Keratinocyte (primary cell): ENCODE measurements at regions not wholly inside any gene's neighbourhood (a gene's known extent, or its start where the extent isn't known, plus 50 kb on each side); places are given as distances from the start of the nearest gene placed in this dataset.

Experiments
- DNase-seq: peaks from one replicate; pipeline ENCODE4 v3.0.0-alpha.2; 2011; ENCODE audit warnings: low read depth, missing footprints, low spot score
- FAIRE-seq: peaks from 2 replicates; lab custom pipeline; 2011; peaks lifted over from hg19 to GRCh38; lab: Jason Lieb, UNC
- H2AFZ ChIP-seq: 2 replicates; pipeline ENCODE4 v1.6.0; 2012; ENCODE audit warnings: low read length, control low read depth, inconsistent platforms; ENCODE audit not compliant: control insufficient read depth
- H3K27ac ChIP-seq: 2 replicates; pipeline ENCODE4 v1.5.1; 2011; ENCODE audit warnings: low read length; ENCODE audit not compliant: control insufficient read depth, insufficient read depth
- H3K27me3 ChIP-seq: 3 replicates; pipeline ENCODE4 v1.6.0; 2011; ENCODE audit warnings: low read length; ENCODE audit not compliant: control insufficient read depth, insufficient read depth; ENCODE audit errors: extremely low read depth
- H3K36me3 ChIP-seq, 2 experiments: 2 replicates in 1 of 2; 3 replicates in 1 of 2; pipeline ENCODE4 v1.5.1; 2011; ENCODE audit warnings: low read length in 2 of 2, mild to moderate bottlenecking in 1 of 2; ENCODE audit not compliant: control insufficient read depth in 2 of 2, insufficient read depth in 2 of 2; ENCODE audit errors: extremely low read depth in 1 of 2
- H3K4me1 ChIP-seq: 3 replicates; pipeline ENCODE4 v1.5.1; 2011; ENCODE audit warnings: low read length; ENCODE audit not compliant: control insufficient read depth, insufficient read depth; ENCODE audit errors: extremely low read depth
- H3K4me2 ChIP-seq: 3 replicates; pipeline ENCODE4 v1.6.0; 2011; ENCODE audit warnings: low read depth, low read length; ENCODE audit not compliant: control insufficient read depth, insufficient read depth; ENCODE audit errors: extremely low read depth
- H3K4me3 ChIP-seq, 3 experiments: fragments of 200-600 bp in 1 of 3; sonication (generic) in 1 of 3; 2 replicates in 2 of 3; 3 replicates in 1 of 3; pipeline ENCODE4 v1.5.1; 2011 to 2016; ENCODE audit warnings: low read length in 3 of 3, mild to moderate bottlenecking in 3 of 3, control low read depth in 2 of 3, inconsistent platforms in 1 of 3, low read depth in 1 of 3, mixed read lengths in 1 of 3, mixed run types in 1 of 3, moderate library complexity in 1 of 3; ENCODE audit not compliant: control insufficient read depth in 2 of 3, insufficient read depth in 2 of 3; ENCODE audit errors: extremely low read depth in 1 of 3
- H3K79me2 ChIP-seq: 2 replicates; pipeline ENCODE4 v1.6.0; 2012; ENCODE audit warnings: low read length; ENCODE audit not compliant: control insufficient read depth, insufficient read depth
- H3K9ac ChIP-seq: 3 replicates; pipeline ENCODE4 v1.6.0; 2011; ENCODE audit warnings: low read length; ENCODE audit not compliant: control insufficient read depth, insufficient read depth; ENCODE audit errors: extremely low read depth
- H3K9me1 ChIP-seq: 3 replicates; pipeline ENCODE4 v1.6.0; 2011; ENCODE audit warnings: low read length; ENCODE audit not compliant: control insufficient read depth, insufficient read depth; ENCODE audit errors: extremely low read depth
- H3K9me3 ChIP-seq: 2 replicates; pipeline ENCODE4 v1.5.1; 2012; ENCODE audit warnings: low read depth, low read length; ENCODE audit not compliant: control insufficient read depth
- H4K20me1 ChIP-seq: 3 replicates; pipeline ENCODE4 v1.6.0; 2011; ENCODE audit warnings: low read length; ENCODE audit not compliant: control insufficient read depth, insufficient read depth; ENCODE audit errors: extremely low read depth
- EZH2 ChIP-seq: IDR thresholded peaks from one replicate; pipeline ENCODE4 v1.6.1; 2012; ENCODE audit warnings: inconsistent platforms, mild to moderate bottlenecking, low read length, moderate library complexity
- dilution Hi-C: fragments of 300-500 bp; cut with MboI; formaldehyde crosslinking; loops from one replicate; pipeline ENCODE4 v1.7.0; 2020; ENCODE audit warnings: low sequenced_read_pairs; ENCODE audit not compliant: extremely low pct_ligation_motif_present
- TF ChIP-seq, protein P1 (sequence below), 3 experiments: IDR thresholded peaks in 1 of 3; conservative IDR thresholded peaks in 1 of 3; optimal IDR thresholded peaks in 1 of 3; 2 replicates in 2 of 3; 3 replicates in 1 of 3; pipeline versions ENCODE3 to v1.5.1; 2011; ENCODE audit warnings: low read length in 3 of 3, mild to moderate bottlenecking in 3 of 3, moderate library complexity in 2 of 3, control low read depth in 1 of 3, inconsistent platforms in 1 of 3; ENCODE audit not compliant: insufficient read depth in 2 of 3; ENCODE audit errors: extremely low read depth in 1 of 3

DNA sequence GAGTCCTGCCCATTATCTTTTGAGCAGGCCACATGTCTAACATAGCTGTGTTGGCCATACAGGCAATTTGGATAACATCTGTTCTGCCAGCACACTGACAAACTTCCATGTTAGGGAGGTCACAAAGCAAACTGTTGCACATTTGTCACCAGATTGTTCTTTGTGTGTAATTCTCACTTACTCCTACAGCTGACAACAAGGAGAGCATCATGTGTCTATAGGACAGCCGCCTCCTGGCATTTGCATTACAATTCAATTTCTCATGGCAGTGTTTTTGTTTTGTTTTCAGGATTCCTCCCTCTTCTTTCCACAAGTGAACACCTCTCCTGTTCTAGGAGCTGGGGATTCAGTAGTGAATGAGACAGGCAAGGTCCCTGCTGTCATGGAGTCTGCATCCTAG lies 94.3 kb upstream of the LEF1 start:
- Histone ChIP-seq H3K79me2 (no peaks in the 10 kb centered on the region), H3K27me3 (no peaks in the 10 kb centered on the region), H3K4me3 (no peak overlapping the region), H2AFZ (no peak overlapping the region), H3K4me2 (no peak overlapping the region), H3K9me3 (no peaks in the 10 kb centered on the region), H4K20me1 (no peaks in the 10 kb centered on the region), H3K4me1 (no peaks in the 10 kb centered on the region), H3K9ac (no peak overlapping the region), H3K27ac (no peak overlapping the region), H3K9me1 (no peaks in the 10 kb centered on the region), H3K36me3 (no peaks in the 10 kb centered on the region)
- no peak for FAIRE-seq
- dilution Hi-C loops = no loop called here
- no peak for TF ChIP-seq EZH2
- TF ChIP-seq, protein P1, sequence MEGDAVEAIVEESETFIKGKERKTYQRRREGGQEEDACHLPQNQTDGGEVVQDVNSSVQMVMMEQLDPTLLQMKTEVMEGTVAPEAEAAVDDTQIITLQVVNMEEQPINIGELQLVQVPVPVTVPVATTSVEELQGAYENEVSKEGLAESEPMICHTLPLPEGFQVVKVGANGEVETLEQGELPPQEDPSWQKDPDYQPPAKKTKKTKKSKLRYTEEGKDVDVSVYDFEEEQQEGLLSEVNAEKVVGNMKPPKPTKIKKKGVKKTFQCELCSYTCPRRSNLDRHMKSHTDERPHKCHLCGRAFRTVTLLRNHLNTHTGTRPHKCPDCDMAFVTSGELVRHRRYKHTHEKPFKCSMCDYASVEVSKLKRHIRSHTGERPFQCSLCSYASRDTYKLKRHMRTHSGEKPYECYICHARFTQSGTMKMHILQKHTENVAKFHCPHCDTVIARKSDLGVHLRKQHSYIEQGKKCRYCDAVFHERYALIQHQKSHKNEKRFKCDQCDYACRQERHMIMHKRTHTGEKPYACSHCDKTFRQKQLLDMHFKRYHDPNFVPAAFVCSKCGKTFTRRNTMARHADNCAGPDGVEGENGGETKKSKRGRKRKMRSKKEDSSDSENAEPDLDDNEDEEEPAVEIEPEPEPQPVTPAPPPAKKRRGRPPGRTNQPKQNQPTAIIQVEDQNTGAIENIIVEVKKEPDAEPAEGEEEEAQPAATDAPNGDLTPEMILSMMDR (optimal IDR thresholded peaks at IDR 0.05 in 1 of 3, IDR thresholded peaks at IDR 0.05 in 1 of 3, conservative IDR thresholded peaks at IDR 0.05 in 1 of 3; ENCODE audit: extremely low read depth in 1 of 3, insufficient read depth in 2 of 3, low read length in 3 of 3) = no peak
- DNase-seq = no peak

DNA sequence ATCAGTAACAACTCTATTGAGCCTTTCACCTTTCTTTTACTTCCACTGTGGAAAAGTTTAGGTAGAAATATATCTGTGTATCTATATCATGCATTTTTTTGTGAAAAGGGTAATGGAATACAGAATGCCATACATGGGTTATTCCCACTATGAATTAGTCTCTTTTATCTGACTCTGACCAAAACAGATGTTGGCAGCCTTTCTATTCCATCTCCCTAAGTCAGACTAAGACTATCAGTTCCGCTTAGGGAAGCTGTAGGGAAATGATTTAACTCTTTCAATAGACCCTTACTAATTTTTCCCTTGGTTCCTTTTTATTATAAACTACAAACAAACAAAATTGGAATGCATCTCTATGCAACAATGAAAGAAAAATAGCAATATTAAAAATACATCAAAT lies 92.3 kb upstream of the LEF1 start:
- H3K36me3 ChIP-seq = no peaks in the 10 kb centered on the region
- no peaks in the 10 kb centered on the region for H3K9me1 ChIP-seq
- no peak overlapping the region for H2AFZ ChIP-seq
- dilution Hi-C loops = no loop called here
- no peak for DNase-seq
- H3K4me1 ChIP-seq = no peaks in the 10 kb centered on the region
- no peaks in the 10 kb centered on the region for H3K79me2 ChIP-seq
- H4K20me1 ChIP-seq = no peaks in the 10 kb centered on the region
- no peak overlapping the region for H3K9ac ChIP-seq
- TF ChIP-seq, protein P1 (optimal IDR thresholded peaks at IDR 0.05 in 1 of 3, IDR thresholded peaks at IDR 0.05 in 1 of 3, conservative IDR thresholded peaks at IDR 0.05 in 1 of 3; ENCODE audit: extremely low read depth in 1 of 3, insufficient read depth in 2 of 3, low read length in 3 of 3) = no peak
- no peak for TF ChIP-seq EZH2
- no peak overlapping the region for H3K4me3 ChIP-seq
- no peaks in the 10 kb centered on the region for H3K9me3 ChIP-seq
- H3K27me3 ChIP-seq = no peaks in the 10 kb centered on the region
- FAIRE-seq = no peak
- no peak overlapping the region for H3K27ac ChIP-seq
- H3K4me2 ChIP-seq = no peak overlapping the region
